Caco-2 (cell line): ENCODE measurements at regions not wholly inside any gene's neighbourhood (a gene's known extent, or its start where the extent isn't known, plus 50 kb on each side); places are given as distances from the start of the nearest gene placed in this dataset.

Source experiments
- BruUV-seq: library from RNA; stranded (reverse); fragments of 400-500 nt; replicated peaks from 2 replicates; lab custom pipeline; 2021; lab: Mats Ljungman, UMichigan
- CTCF ChIA-PET: fragments of 300-600 bp; sonication (Branson Sonifier 250); formaldehyde crosslinking; loops from one replicate; lab custom pipeline; 2022; ENCODE audit warnings: antibody characterized with exemption; lab: Charles Lee
- POLR2A ChIA-PET: fragments of 300-600 bp; sonication (Branson Sonifier 250); formaldehyde crosslinking; loops from one replicate; lab custom pipeline; 2022; ENCODE audit warnings: antibody characterized with exemption; lab: Charles Lee
- DNase-seq, 2 experiments: peaks; one replicate each; pipeline versions ENCODE4 v3.0.0 to v3.0.0-alpha.2; 2020 to 2022
- H3K27me3 ChIP-seq: replicated peaks from 2 replicates; pipeline ENCODE4 v1.6.0; 2011; ENCODE audit warnings: low read length; ENCODE audit not compliant: control insufficient read depth, insufficient read depth
- H3K36me3 ChIP-seq: 2 replicates; pipeline ENCODE4 v1.5.1; 2011; ENCODE audit warnings: low read length; ENCODE audit not compliant: control insufficient read depth, insufficient read depth
- H3K4me1 ChIP-seq: fragments of 250-450 bp; sonication (Bioruptor Pico); 2 replicates; pipeline ENCODE4 v1.5.1; 2020; ENCODE audit warnings: mild to moderate bottlenecking
- H3K4me3 ChIP-seq: 2 replicates; pipeline ENCODE4 v1.5.1; 2011; ENCODE audit warnings: low read depth, mild to moderate bottlenecking, control low read depth, low read length
- H3K9me3 ChIP-seq: fragments of 250-450 bp; sonication (Bioruptor Pico); 2 replicates; pipeline ENCODE4 v1.5.1; 2020; ENCODE audit warnings: mild to moderate bottlenecking, moderate library complexity
- H3K27ac Mint-ChIP-seq: one replicate; pipeline ENCODE4 v1.8.0; 2022; ENCODE audit warnings: mixed read lengths; ENCODE audit not compliant: unreplicated experiment
- H3K27me3 Mint-ChIP-seq: one replicate; pipeline ENCODE4 v1.8.0; 2022; ENCODE audit warnings: mixed read lengths; ENCODE audit not compliant: insufficient read depth, unreplicated experiment
- H3K36me3 Mint-ChIP-seq: one replicate; pipeline ENCODE4 v1.8.0; 2022; ENCODE audit warnings: mild to moderate bottlenecking, mixed read lengths; ENCODE audit not compliant: insufficient read depth, unreplicated experiment
- H3K4me1 Mint-ChIP-seq: one replicate; pipeline ENCODE4 v1.8.0; 2022; ENCODE audit warnings: low read depth, mixed read lengths; ENCODE audit not compliant: unreplicated experiment
- H3K4me3 Mint-ChIP-seq: one replicate; pipeline ENCODE4 v1.8.0; 2022; ENCODE audit warnings: mild to moderate bottlenecking, moderate library complexity, mixed read lengths; ENCODE audit not compliant: unreplicated experiment
- H3K9me3 Mint-ChIP-seq: one replicate; pipeline ENCODE4 v1.8.0; 2022; ENCODE audit warnings: mixed read lengths; ENCODE audit not compliant: unreplicated experiment
- intact Hi-C: fragments of 100-400 bp; cut with micrococcal nuclease; formaldehyde crosslinking; loops from one replicate; pipeline ENCODE4 v1.10.0; 2022; ENCODE audit not compliant: unreplicated experiment
- TF ChIP-seq, protein P1 (sequence below), 2 experiments: fragments of 200-600 bp in 1 of 2; IDR thresholded peaks; 1 replicate in 1 of 2; 2 replicates in 1 of 2; pipeline versions ENCODE4 v1.5.1 to v1.8.0; 2011 to 2022; ENCODE audit warnings: antibody characterized with exemption in 1 of 2, control low read depth in 1 of 2, inconsistent platforms in 1 of 2, low read depth in 1 of 2, low read length in 1 of 2, mild to moderate bottlenecking in 1 of 2, moderate library complexity in 1 of 2; ENCODE audit not compliant: insufficient read depth in 1 of 2, severe bottlenecking in 1 of 2, unreplicated experiment in 1 of 2

DNA sequence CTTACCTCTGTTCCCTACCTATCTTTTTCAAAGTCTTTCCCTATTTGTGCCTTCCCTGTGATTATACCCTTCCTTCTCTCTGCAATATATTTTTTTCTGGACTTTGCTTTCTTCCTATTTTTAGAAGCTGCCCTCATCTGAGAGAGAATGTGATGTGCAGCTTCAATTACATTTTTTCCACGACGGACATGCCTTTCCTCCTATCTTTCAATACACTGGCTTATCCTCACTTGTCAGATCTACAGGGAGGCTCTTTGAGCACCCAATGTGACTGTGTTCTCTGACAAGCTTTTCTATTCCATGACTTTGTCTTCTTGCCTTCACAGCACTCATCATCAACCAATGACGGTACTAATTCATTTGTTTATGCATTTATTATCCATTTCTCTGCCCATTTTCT lies 227.9 kb upstream of the CLINT1 start:
- Histone ChIP-seq H3K4me1 (no peaks in the 10 kb centered on the region), H3K27me3 (no peaks in the 10 kb centered on the region), H3K4me3 (no peak overlapping the region), H3K36me3 (no peaks in the 10 kb centered on the region), H3K9me3 (no peaks in the 10 kb centered on the region)
- DNase-seq: no peak
- intact Hi-C loops: no loop called here
- Mint-ChIP-seq H3K9me3 (no peaks in the 10 kb centered on the region), H3K27ac (no peak overlapping the region), H3K4me3 (no peak overlapping the region), H3K27me3 (peaks cover 10% of the 10 kb centered on the region), H3K4me1 (no peaks in the 10 kb centered on the region), H3K36me3 (no peaks in the 10 kb centered on the region)
- TF ChIP-seq, protein P1, sequence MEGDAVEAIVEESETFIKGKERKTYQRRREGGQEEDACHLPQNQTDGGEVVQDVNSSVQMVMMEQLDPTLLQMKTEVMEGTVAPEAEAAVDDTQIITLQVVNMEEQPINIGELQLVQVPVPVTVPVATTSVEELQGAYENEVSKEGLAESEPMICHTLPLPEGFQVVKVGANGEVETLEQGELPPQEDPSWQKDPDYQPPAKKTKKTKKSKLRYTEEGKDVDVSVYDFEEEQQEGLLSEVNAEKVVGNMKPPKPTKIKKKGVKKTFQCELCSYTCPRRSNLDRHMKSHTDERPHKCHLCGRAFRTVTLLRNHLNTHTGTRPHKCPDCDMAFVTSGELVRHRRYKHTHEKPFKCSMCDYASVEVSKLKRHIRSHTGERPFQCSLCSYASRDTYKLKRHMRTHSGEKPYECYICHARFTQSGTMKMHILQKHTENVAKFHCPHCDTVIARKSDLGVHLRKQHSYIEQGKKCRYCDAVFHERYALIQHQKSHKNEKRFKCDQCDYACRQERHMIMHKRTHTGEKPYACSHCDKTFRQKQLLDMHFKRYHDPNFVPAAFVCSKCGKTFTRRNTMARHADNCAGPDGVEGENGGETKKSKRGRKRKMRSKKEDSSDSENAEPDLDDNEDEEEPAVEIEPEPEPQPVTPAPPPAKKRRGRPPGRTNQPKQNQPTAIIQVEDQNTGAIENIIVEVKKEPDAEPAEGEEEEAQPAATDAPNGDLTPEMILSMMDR (IDR thresholded peaks at IDR 0.05; ENCODE audit: insufficient read depth in 1 of 2, low read depth in 1 of 2, low read length in 1 of 2, severe bottlenecking in 1 of 2, unreplicated experiment in 1 of 2): no peak
- CTCF ChIA-PET: interaction anchor here (1.5 kb wide), 1 partner anchor 12 kb away, joined by 8 read pairs; no protein-coding TSS in a partner anchor
- POLR2A ChIA-PET: no interaction called here
- no TSS peak for BruUV-seq

DNA sequence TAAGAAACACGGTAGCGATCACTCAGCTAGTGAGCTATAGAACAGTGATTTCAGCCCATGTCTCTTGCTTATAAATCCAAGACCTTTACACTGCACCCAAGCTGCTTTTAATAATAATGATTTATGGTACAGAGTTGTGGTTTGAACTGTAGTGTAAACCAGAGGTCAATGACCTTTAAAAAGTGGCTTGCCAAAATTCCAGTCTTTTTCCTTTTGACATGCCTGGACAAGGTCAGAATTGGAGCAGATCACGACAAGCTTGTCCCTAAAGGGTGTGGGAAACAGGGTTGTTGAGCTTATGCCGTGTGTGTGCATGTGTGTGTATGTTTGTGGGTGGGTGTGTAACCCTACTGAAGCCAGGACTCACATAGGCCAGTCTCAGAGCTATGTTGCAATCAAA lies 225.3 kb upstream of the CLINT1 start:
- Histone ChIP-seq H3K36me3 (no peaks in the 10 kb centered on the region), H3K4me3 (no peak overlapping the region), H3K4me1 (no peaks in the 10 kb centered on the region), H3K27me3 (no peaks in the 10 kb centered on the region), H3K9me3 (no peaks in the 10 kb centered on the region)
- H3K4me1 Mint-ChIP-seq: no peaks in the 10 kb centered on the region
- H3K27me3 Mint-ChIP-seq: peaks cover 17% of the 10 kb centered on the region
- BruUV-seq: no TSS peak
- POLR2A ChIA-PET: no interaction called here
- DNase-seq: no peak
- no peaks in the 10 kb centered on the region for H3K36me3 Mint-ChIP-seq
- H3K4me3 Mint-ChIP-seq: no peak overlapping the region
- TF ChIP-seq, protein P1 (IDR thresholded peaks at IDR 0.05; ENCODE audit: insufficient read depth in 1 of 2, low read depth in 1 of 2, low read length in 1 of 2, severe bottlenecking in 1 of 2, unreplicated experiment in 1 of 2): no peak
- H3K9me3 Mint-ChIP-seq: no peaks in the 10 kb centered on the region
- intact Hi-C loops: no loop called here
- CTCF ChIA-PET: interaction anchor here (1.5 kb wide), 1 partner anchor 9 kb away, joined by 11 read pairs; no protein-coding TSS in a partner anchor
- no peak overlapping the region for H3K27ac Mint-ChIP-seq

DNA sequence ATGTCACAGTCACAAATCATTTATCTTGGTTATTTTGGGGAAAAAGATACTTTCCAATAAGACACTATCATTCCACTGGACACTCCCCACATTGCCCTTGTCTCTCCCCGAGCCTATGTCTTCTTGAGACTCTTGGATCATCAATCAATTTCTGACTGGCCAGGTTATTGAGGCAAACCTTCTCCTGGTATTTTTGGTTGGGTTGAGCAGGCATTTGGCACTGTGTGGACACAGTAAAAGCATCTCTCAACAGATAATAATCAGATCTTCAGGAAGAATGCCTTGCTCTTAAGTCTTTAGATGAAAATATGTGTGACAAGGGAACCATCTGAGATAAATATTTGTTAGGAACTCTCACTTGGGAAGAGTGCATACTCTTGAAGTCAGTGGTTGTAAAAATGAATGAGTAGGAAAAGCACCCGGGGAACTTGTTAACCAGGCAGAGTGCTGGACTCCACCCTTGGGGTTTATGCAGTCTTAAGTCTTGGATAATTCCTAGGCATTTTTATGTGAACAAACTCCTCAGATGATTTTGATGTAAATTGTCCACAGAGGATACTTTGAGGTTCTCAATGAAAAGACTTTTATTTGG lies 223.8 kb upstream of the CLINT1 start:
- ChIA-PET POLR2A (no interaction called here), CTCF (no interaction called here)
- Histone ChIP-seq H3K4me1 (no peaks in the 10 kb centered on the region), H3K36me3 (no peaks in the 10 kb centered on the region), H3K4me3 (no peak overlapping the region), H3K27me3 (no peaks in the 10 kb centered on the region), H3K9me3 (no peaks in the 10 kb centered on the region)
- TF ChIP-seq, protein P1 (IDR thresholded peaks at IDR 0.05; ENCODE audit: insufficient read depth in 1 of 2, low read depth in 1 of 2, low read length in 1 of 2, severe bottlenecking in 1 of 2, unreplicated experiment in 1 of 2): no peak
- Mint-ChIP-seq H3K27me3 (peaks cover 20% of the 10 kb centered on the region), H3K4me3 (no peak overlapping the region), H3K27ac (no peak overlapping the region), H3K36me3 (no peaks in the 10 kb centered on the region), H3K4me1 (no peaks in the 10 kb centered on the region), H3K9me3 (no peaks in the 10 kb centered on the region)
- no peak for DNase-seq
- intact Hi-C loops: no loop called here
- no TSS peak for BruUV-seq
